ENCODE measurements at regions not wholly inside any gene's neighbourhood (a gene's known extent, or its start where the extent isn't known, plus 50 kb on each side); places are given as distances from the start of the nearest gene placed in this dataset.

- no peak for DNase-seq
Observed at GRCh38 chr1:30412241-30413110, 310.9 kb downstream of the MATN1 start.

GRCh38 chr1:30411206-30411605, 312.2 kb downstream of the MATN1 start:
- no peak for DNase-seq
- no peaks in the 10 kb centered on the region for H3K9me3 ChIP-seq
- H3K27ac ChIP-seq, result no peak overlapping the region
- H3K27me3 ChIP-seq, result no peaks in the 10 kb centered on the region
- TF ChIP-seq POLR2A (IDR thresholded peaks at IDR 0.05), result no peak
- TF ChIP-seq CTCF (IDR thresholded peaks at IDR 0.05), result no peak
- intact Hi-C loops (cut with DNase I), result no loop called here
- H3K4me1 ChIP-seq, result no peaks in the 10 kb centered on the region
- 84 to 87% methylated on average over 9 of the region's 9 CpGs for WGBS, 2 donors
- no peak overlapping the region for H3K4me3 ChIP-seq (replicated peaks in 1 of 3)
- no peaks in the 10 kb centered on the region for H3K36me3 ChIP-seq

More at GRCh38 chr1:30412241-30413110, 310.9 kb downstream of the MATN1 start:
- intact Hi-C loops (cut with DNase I), result no loop called here
- no peaks in the 10 kb centered on the region for H3K4me1 ChIP-seq
- H3K27ac ChIP-seq, result no peak overlapping the region
- no peak for TF ChIP-seq CTCF (IDR thresholded peaks at IDR 0.05)
- no peak for TF ChIP-seq POLR2A (IDR thresholded peaks at IDR 0.05)
- H3K36me3 ChIP-seq, result no peaks in the 10 kb centered on the region
- 59 to 61% methylated on average over 10 to 13 of the region's 13 CpGs for WGBS, 2 donors
- H3K4me3 ChIP-seq (replicated peaks in 1 of 3), result no peak overlapping the region
- H3K9me3 ChIP-seq, result no peaks in the 10 kb centered on the region
- H3K27me3 ChIP-seq, result no peaks in the 10 kb centered on the region

GRCh38 chr1:30410153-30410851, 313.1 kb downstream of the MATN1 start:
- no peak for DNase-seq
- Histone ChIP-seq H3K4me3 (replicated peaks in 1 of 3) (no peak overlapping the region), H3K4me1 (no peaks in the 10 kb centered on the region), H3K36me3 (no peaks in the 10 kb centered on the region), H3K27ac (no peak overlapping the region), H3K27me3 (no peaks in the 10 kb centered on the region), H3K9me3 (no peaks in the 10 kb centered on the region)
- intact Hi-C loops (cut with DNase I), result no loop called here
- WGBS, 2 donors, result 75 to 81% methylated on average over 7 of the region's 9 CpGs
- no peak for TF ChIP-seq POLR2A (IDR thresholded peaks at IDR 0.05)
- TF ChIP-seq CTCF (IDR thresholded peaks at IDR 0.05), result no peak

GRCh38 chr1:30409476-30410152, 313.8 kb downstream of the MATN1 start:
- Histone ChIP-seq H3K4me1 (no peaks in the 10 kb centered on the region), H3K27me3 (no peaks in the 10 kb centered on the region), H3K9me3 (no peaks in the 10 kb centered on the region), H3K36me3 (no peaks in the 10 kb centered on the region), H3K27ac (no peak overlapping the region), H3K4me3 (replicated peaks in 1 of 3) (no peak overlapping the region)
- intact Hi-C loops (cut with DNase I), result loop anchor here (5.0 kb wide), 1 partner anchor 1017 kb away; no protein-coding TSS in a partner anchor
- TF ChIP-seq POLR2A (IDR thresholded peaks at IDR 0.05) (no peak), CTCF (IDR thresholded peaks at IDR 0.05) (no peak)
- no peak for DNase-seq
- 77 to 80% methylated on average over 5 of the region's 5 CpGs for WGBS, 2 donors

Measured in thyroid gland (tissue), 4 donors.